HepG2 (cell line): ENCODE measurements at regions not wholly inside any gene's neighbourhood (a gene's known extent, or its start where the extent isn't known, plus 50 kb on each side); places are given as distances from the start of the nearest gene placed in this dataset.

ENCODE experiments used
- ATAC-seq: fragments of 200-7000 bp; cut with Tn5 transposase; 3 replicates; pipeline ENCODE4 v1.9.1; 2020; ENCODE audit warnings: mild to moderate bottlenecking, moderate library complexity
- BruUV-seq: library from RNA; stranded (reverse); fragments of 400-500 nt; replicated peaks from 2 replicates; lab custom pipeline; 2021; lab: Mats Ljungman, UMichigan
- CTCF ChIA-PET: fragments of 300-600 bp; formaldehyde crosslinking; extraction: SDS; loops from one replicate; lab custom pipeline; 2021; ENCODE audit warnings: low total read pairs, inconsistent platforms, low intra/inter-chr PET ratio; lab: Yijun Ruan, JAX
- POLR2A ChIA-PET: fragments of 350-600 bp; sonication (Branson Sonifier 250); formaldehyde crosslinking; loops from one replicate; lab custom pipeline; 2020; ENCODE audit warnings: antibody characterized with exemption, inconsistent platforms; lab: Yijun Ruan, JAX
- DNase-seq: peaks from one replicate; pipeline ENCODE4 v3.0.0-alpha.2; 2015; ENCODE audit warnings: low spot score
- FAIRE-seq: peaks from 3 replicates; lab custom pipeline; 2011; peaks lifted over from hg19 to GRCh38; lab: Jason Lieb, UNC
- H2AFZ ChIP-seq: one replicate; pipeline ENCODE4 v1.6.1; 2011; ENCODE audit warnings: low read length, inconsistent platforms
- H3K27ac ChIP-seq: fragments of 300-600 bp; 3 replicates; pipeline ENCODE4 v1.8.0; 2011; ENCODE audit warnings: mixed run types, mild to moderate bottlenecking, mixed read lengths, low read length, inconsistent platforms; ENCODE audit not compliant: insufficient read depth; ENCODE audit errors: extremely low read length
- H3K27me3 ChIP-seq, 2 experiments: fragments of 200-600 bp in 1 of 2; 2 replicates in 1 of 2; 3 replicates in 1 of 2; pipeline versions ENCODE4 v1.6.0 to v1.8.0; 2011; ENCODE audit warnings: low read length in 2 of 2, mild to moderate bottlenecking in 2 of 2, moderate library complexity in 2 of 2, inconsistent platforms in 1 of 2; ENCODE audit not compliant: insufficient read depth in 2 of 2, control insufficient read depth in 1 of 2
- H3K36me3 ChIP-seq, 2 experiments: fragments of 200-600 bp in 1 of 2; replicated peaks in 1 of 2; 2 replicates in 1 of 2; 3 replicates in 1 of 2; pipeline versions ENCODE4 v1.5.1 to v1.8.0; 2011; ENCODE audit warnings: low read length in 2 of 2, inconsistent platforms in 1 of 2; ENCODE audit not compliant: insufficient read depth in 2 of 2, control insufficient read depth in 1 of 2
- H3K4me1 ChIP-seq: 2 replicates; pipeline ENCODE4 v1.5.1; 2012; ENCODE audit warnings: low read length, inconsistent platforms; ENCODE audit not compliant: insufficient read depth
- H3K4me2 ChIP-seq: 2 replicates; pipeline ENCODE4 v1.6.0; 2011; ENCODE audit warnings: low read depth, low read length, inconsistent platforms
- H3K4me3 ChIP-seq, 3 experiments: fragments of 200-600 bp in 1 of 3; sonication (generic), shearing (Covaris generic) in 1 of 3; replicated peaks in 1 of 3; 2 replicates each; pipeline ENCODE4 v1.5.1; 2011 to 2016; ENCODE audit warnings: low read length in 3 of 3, inconsistent platforms in 2 of 3, low read depth in 2 of 3, mild to moderate bottlenecking in 2 of 3, control low read depth in 1 of 3, mixed read lengths in 1 of 3; ENCODE audit not compliant: insufficient read depth in 1 of 3
- H3K79me2 ChIP-seq: one replicate; pipeline ENCODE4 v1.6.1; 2011; ENCODE audit warnings: low read length, inconsistent platforms; ENCODE audit not compliant: insufficient read depth
- H3K9ac ChIP-seq: 2 replicates; pipeline ENCODE4 v1.6.0; 2011; ENCODE audit warnings: mild to moderate bottlenecking, low read depth, low read length, inconsistent platforms; ENCODE audit not compliant: insufficient read depth
- H3K9me3 ChIP-seq: 2 replicates; pipeline ENCODE4 v1.5.1; 2012; ENCODE audit warnings: mild to moderate bottlenecking, low read length
- H4K20me1 ChIP-seq: 2 replicates; pipeline ENCODE4 v1.6.0; 2011; ENCODE audit warnings: inconsistent platforms, mild to moderate bottlenecking, low read length, moderate library complexity; ENCODE audit not compliant: insufficient read depth
- ZNF318 ChIP-seq: sonication (generic); formaldehyde crosslinking; IDR thresholded peaks from 2 replicates; pipeline ENCODE4 v1.4.0; 2020; ENCODE audit warnings: mild to moderate bottlenecking, missing genetic modification reagents
- ZNF609 ChIP-seq: sonication (generic); formaldehyde crosslinking; IDR thresholded peaks from 2 replicates; pipeline ENCODE4 v1.4.0; 2020; ENCODE audit warnings: mild to moderate bottlenecking, missing genetic modification reagents, borderline replicate concordance
- WGBS: methylation state at CpG from one replicate; pipeline ENCODE4 v1.1.6; 2017; ENCODE audit warnings: low lambda C conversion rate; 5-methylcytosine and 5-hydroxymethylcytosine counted together
- in situ Hi-C: cut with HindIII; loops from 2 replicates; pipeline ENCODE4 v1.10.0; 2017; ENCODE audit warnings: low pct_unique_long_range_greater_than_20kb; ENCODE audit not compliant: extremely low pct_ligation_motif_present
- intact Hi-C: fragments of 100-400 bp; cut with micrococcal nuclease; formaldehyde crosslinking; loops from one replicate; pipeline ENCODE4 v1.10.0; 2022; ENCODE audit not compliant: unreplicated experiment

- H3K4me3 ChIP-seq = no peak overlapping the region
- DNase-seq = no peak
- no peak overlapping the region for H3K9ac ChIP-seq
- no peak overlapping the region for H3K27ac ChIP-seq
- FAIRE-seq = no peak
- 67% methylated on average over 1 of the region's 1 CpG for WGBS
- no peaks in the 10 kb centered on the region for H3K27me3 ChIP-seq
- intact Hi-C loops = no loop called here
- CTCF ChIA-PET = no interaction called here
- no peak for TF ChIP-seq ZNF318 (CRISPR knock-in tag)
- TF ChIP-seq ZNF609 (CRISPR knock-in tag) = no peak
- TF ChIP-seq, all 625 proteins: peak for 0
- POLR2A ChIA-PET = no interaction called here
- no TSS peak for BruUV-seq
- Histone ChIP-seq H3K36me3 (no peaks in the 10 kb centered on the region), H3K9me3 (no peaks in the 10 kb centered on the region), H3K4me2 (no peak overlapping the region), H4K20me1 (no peaks in the 10 kb centered on the region), H3K4me1 (peaks cover 51% of the 10 kb centered on the region), H2AFZ (no peak overlapping the region), H3K79me2 (no peaks in the 10 kb centered on the region)
- in situ Hi-C loops = no loop called here
- ATAC-seq = no peak
These were observed 128.3 kb upstream of the SESN3 start for GRCh38 chr11:95359341-95359663.
